Neural cell (in vitro differentiated cells): ENCODE measurements at regions not wholly inside any gene's neighbourhood (a gene's known extent, or its start where the extent isn't known, plus 50 kb on each side); places are given as distances from the start of the nearest gene placed in this dataset.

Source experiments
- H2AFZ ChIP-seq: fragments of 200-600, 300-800 bp; sonication (generic), shearing (Covaris generic); 2 replicates; pipeline ENCODE4 v1.6.0; 2014; ENCODE audit warnings: low read depth, mild to moderate bottlenecking, antibody characterized with exemption, low read length, moderate library complexity
- H3F3A ChIP-seq: fragments of 200-600 bp; shearing (Covaris generic); 2 replicates; pipeline ENCODE4 v1.6.1; 2016; ENCODE audit warnings: mild to moderate bottlenecking, moderate library complexity, mixed read lengths, antibody characterized with exemption, low read length; ENCODE audit not compliant: insufficient read depth, poor library complexity, severe bottlenecking
- H3K27ac ChIP-seq: fragments of 200-600, 300-800 bp; sonication (generic), shearing (Covaris generic); 2 replicates; pipeline ENCODE4 v1.5.1; 2014; ENCODE audit warnings: mild to moderate bottlenecking, low read length, moderate library complexity
- H3K27me3 ChIP-seq: fragments of 300-800, 200-600 bp; sonication (generic), shearing (Covaris generic); 2 replicates; pipeline ENCODE4 v1.6.0; 2014; ENCODE audit warnings: mild to moderate bottlenecking, low read depth, low read length, moderate library complexity; ENCODE audit not compliant: insufficient read depth
- H3K36me3 ChIP-seq: fragments of 300-800, 200-600 bp; sonication (generic), shearing (Covaris generic); 2 replicates; pipeline ENCODE4 v1.5.1; 2014; ENCODE audit warnings: mild to moderate bottlenecking, antibody characterized with exemption, low read length, moderate library complexity; ENCODE audit not compliant: insufficient read depth
- H3K4me2 ChIP-seq: fragments of 300-800, 200-600 bp; sonication (generic), shearing (Covaris generic); 2 replicates; pipeline ENCODE4 v1.6.0; 2014; ENCODE audit warnings: mild to moderate bottlenecking, low read length
- H3K4me3 ChIP-seq: fragments of 300-800, 200-600 bp; sonication (generic), shearing (Covaris generic); 2 replicates; pipeline ENCODE4 v1.5.1; 2014; ENCODE audit warnings: mild to moderate bottlenecking, low read length, moderate library complexity
- H3K79me2 ChIP-seq: fragments of 200-600 bp; shearing (Covaris generic); replicated peaks from 2 replicates; pipeline ENCODE4 v1.6.0; 2014; ENCODE audit warnings: mild to moderate bottlenecking, low read length, moderate library complexity; ENCODE audit not compliant: insufficient read depth
- H3K9ac ChIP-seq: fragments of 300-800, 200-600 bp; sonication (generic), shearing (Covaris generic); 2 replicates; pipeline ENCODE4 v1.6.1; 2016; ENCODE audit warnings: mild to moderate bottlenecking, low read length, mixed read lengths
- H3K9me2 ChIP-seq: fragments of 200-600 bp; shearing (Covaris generic); 2 replicates; pipeline ENCODE4 v1.6.1; 2016; ENCODE audit warnings: mild to moderate bottlenecking, low read length, mixed read lengths; ENCODE audit not compliant: insufficient read depth
- H3K9me3 ChIP-seq: fragments of 200-600, 300-800 bp; sonication (generic), shearing (Covaris generic); 2 replicates; pipeline ENCODE4 v1.6.1; 2016; ENCODE audit warnings: mild to moderate bottlenecking, mixed run types, low read length, moderate library complexity, mixed read lengths
- H4K20me1 ChIP-seq: fragments of 200-600 bp; shearing (Covaris generic); 2 replicates; pipeline ENCODE4 v1.6.1; 2016; ENCODE audit warnings: mild to moderate bottlenecking, mixed run types; ENCODE audit not compliant: insufficient read depth
- EP300 ChIP-seq: fragments of 450-650 bp; conservative IDR thresholded peaks from 2 replicates; pipeline ENCODE4 v1.6.1; 2014; ENCODE audit warnings: antibody characterized with exemption, mild to moderate bottlenecking, moderate library complexity; ENCODE audit not compliant: poor library complexity, severe bottlenecking
- EZH2 ChIP-seq: fragments of 200-600, 300-800 bp; shearing (Covaris generic), sonication (generic); IDR thresholded peaks from 2 replicates; pipeline ENCODE4 v1.6.1; 2014; ENCODE audit warnings: antibody characterized with exemption, low read length, borderline replicate concordance, mild to moderate bottlenecking; ENCODE audit not compliant: insufficient read depth, poor library complexity, severe bottlenecking
- MXI1 ChIP-seq: fragments of 450-650 bp; conservative IDR thresholded peaks from 2 replicates; pipeline ENCODE4 v1.6.1; 2014; ENCODE audit warnings: antibody characterized with exemption, mild to moderate bottlenecking; ENCODE audit not compliant: poor library complexity, severe bottlenecking
- POLR2AphosphoS5 ChIP-seq: IDR thresholded peaks from 2 replicates; pipeline ENCODE4 v1.6.1; 2012
- RAD21 ChIP-seq: fragments of 450-650 bp; conservative IDR thresholded peaks from 2 replicates; pipeline ENCODE4 v1.6.1; 2014; ENCODE audit warnings: antibody characterized with exemption, mild to moderate bottlenecking, moderate library complexity
- SMC3 ChIP-seq: fragments of 450-650 bp; conservative IDR thresholded peaks from 2 replicates; pipeline ENCODE4 v1.6.1; 2014; ENCODE audit warnings: antibody characterized with exemption, mild to moderate bottlenecking, moderate library complexity; ENCODE audit not compliant: poor library complexity
- TAF1 ChIP-seq: IDR thresholded peaks from 2 replicates; pipeline ENCODE4 v1.6.1; 2012; ENCODE audit warnings: low read depth
- TF ChIP-seq, protein P1 (sequence below): IDR thresholded peaks from 2 replicates; pipeline ENCODE4 v1.6.1; 2012; ENCODE audit warnings: borderline replicate concordance
- TF ChIP-seq, protein P2 (sequence below): fragments of 450-650 bp; IDR thresholded peaks from 2 replicates; pipeline ENCODE4 v1.5.1; 2014; ENCODE audit warnings: antibody characterized with exemption, mild to moderate bottlenecking, moderate library complexity; ENCODE audit not compliant: poor library complexity, severe bottlenecking

DNA sequence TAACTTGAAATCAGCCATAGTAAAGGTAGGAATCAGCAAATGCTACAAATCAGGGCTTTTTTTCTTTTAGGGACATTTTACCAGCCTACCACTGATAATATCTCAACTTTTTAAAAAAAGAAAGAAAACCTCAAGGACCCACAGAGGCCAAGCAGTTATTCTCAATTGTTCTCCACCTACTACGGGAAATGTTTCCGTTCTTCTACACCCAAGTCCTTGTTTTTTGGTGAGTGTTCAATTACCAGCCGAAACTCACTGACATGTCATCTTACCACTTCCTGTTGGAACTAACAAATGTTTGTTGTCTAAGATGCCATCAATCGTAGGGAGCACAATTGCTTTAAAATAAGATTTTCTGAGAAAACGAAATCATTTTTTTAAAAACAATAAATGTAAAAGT is 50.2 kb upstream of the CDK1 start:
- Histone ChIP-seq H3K79me2 (no peaks in the 10 kb centered on the region), H2AFZ (no peak overlapping the region), H3F3A (no peaks in the 10 kb centered on the region), H3K27ac (no peak overlapping the region), H3K9ac (no peak overlapping the region), H3K9me2 (no peaks in the 10 kb centered on the region), H3K9me3 (no peaks in the 10 kb centered on the region), H3K27me3 (peaks cover 21% of the 10 kb centered on the region), H4K20me1 (no peaks in the 10 kb centered on the region), H3K4me3 (no peak overlapping the region), H3K36me3 (no peaks in the 10 kb centered on the region), H3K4me2 (no peak overlapping the region)
- no peak for TF ChIP-seq POLR2AphosphoS5
- no peak for TF ChIP-seq RAD21
- TF ChIP-seq, protein P1, sequence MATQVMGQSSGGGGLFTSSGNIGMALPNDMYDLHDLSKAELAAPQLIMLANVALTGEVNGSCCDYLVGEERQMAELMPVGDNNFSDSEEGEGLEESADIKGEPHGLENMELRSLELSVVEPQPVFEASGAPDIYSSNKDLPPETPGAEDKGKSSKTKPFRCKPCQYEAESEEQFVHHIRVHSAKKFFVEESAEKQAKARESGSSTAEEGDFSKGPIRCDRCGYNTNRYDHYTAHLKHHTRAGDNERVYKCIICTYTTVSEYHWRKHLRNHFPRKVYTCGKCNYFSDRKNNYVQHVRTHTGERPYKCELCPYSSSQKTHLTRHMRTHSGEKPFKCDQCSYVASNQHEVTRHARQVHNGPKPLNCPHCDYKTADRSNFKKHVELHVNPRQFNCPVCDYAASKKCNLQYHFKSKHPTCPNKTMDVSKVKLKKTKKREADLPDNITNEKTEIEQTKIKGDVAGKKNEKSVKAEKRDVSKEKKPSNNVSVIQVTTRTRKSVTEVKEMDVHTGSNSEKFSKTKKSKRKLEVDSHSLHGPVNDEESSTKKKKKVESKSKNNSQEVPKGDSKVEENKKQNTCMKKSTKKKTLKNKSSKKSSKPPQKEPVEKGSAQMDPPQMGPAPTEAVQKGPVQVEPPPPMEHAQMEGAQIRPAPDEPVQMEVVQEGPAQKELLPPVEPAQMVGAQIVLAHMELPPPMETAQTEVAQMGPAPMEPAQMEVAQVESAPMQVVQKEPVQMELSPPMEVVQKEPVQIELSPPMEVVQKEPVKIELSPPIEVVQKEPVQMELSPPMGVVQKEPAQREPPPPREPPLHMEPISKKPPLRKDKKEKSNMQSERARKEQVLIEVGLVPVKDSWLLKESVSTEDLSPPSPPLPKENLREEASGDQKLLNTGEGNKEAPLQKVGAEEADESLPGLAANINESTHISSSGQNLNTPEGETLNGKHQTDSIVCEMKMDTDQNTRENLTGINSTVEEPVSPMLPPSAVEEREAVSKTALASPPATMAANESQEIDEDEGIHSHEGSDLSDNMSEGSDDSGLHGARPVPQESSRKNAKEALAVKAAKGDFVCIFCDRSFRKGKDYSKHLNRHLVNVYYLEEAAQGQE: no peak
- TF ChIP-seq EZH2: no peak

DNA sequence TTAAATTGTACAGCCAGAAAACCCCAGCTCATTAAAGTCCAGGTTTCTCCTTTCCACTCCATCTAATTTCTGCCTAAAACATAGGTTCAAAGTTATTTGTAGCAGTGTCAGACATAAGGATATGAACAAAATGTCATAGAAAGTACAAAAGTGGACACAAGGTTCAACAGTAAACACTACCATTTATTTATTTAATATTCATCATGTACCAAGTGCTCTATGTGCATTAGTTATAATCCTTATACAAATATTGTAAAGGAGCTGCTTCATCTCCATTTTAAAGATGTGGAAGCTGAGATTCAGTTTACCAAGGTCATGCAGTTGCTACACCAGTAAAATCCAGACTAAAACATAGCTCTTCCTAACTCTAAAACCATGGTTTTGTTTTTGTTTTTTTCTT is 52.0 kb upstream of the CDK1 start:
- Histone ChIP-seq H3K36me3 (no peaks in the 10 kb centered on the region), H3K4me3 (no peak overlapping the region), H4K20me1 (no peaks in the 10 kb centered on the region), H3K79me2 (no peaks in the 10 kb centered on the region), H3K9ac (no peak overlapping the region), H3K4me2 (no peak overlapping the region), H3K27ac (no peak overlapping the region), H3F3A (no peaks in the 10 kb centered on the region), H3K27me3 (peaks cover 3% of the 10 kb centered on the region), H3K9me2 (no peaks in the 10 kb centered on the region), H2AFZ (no peak overlapping the region), H3K9me3 (no peaks in the 10 kb centered on the region)
- TF ChIP-seq RAD21 (no peak), SMC3 (no peak), EZH2 (no peak), POLR2AphosphoS5 (no peak)
- TF ChIP-seq, protein P2, sequence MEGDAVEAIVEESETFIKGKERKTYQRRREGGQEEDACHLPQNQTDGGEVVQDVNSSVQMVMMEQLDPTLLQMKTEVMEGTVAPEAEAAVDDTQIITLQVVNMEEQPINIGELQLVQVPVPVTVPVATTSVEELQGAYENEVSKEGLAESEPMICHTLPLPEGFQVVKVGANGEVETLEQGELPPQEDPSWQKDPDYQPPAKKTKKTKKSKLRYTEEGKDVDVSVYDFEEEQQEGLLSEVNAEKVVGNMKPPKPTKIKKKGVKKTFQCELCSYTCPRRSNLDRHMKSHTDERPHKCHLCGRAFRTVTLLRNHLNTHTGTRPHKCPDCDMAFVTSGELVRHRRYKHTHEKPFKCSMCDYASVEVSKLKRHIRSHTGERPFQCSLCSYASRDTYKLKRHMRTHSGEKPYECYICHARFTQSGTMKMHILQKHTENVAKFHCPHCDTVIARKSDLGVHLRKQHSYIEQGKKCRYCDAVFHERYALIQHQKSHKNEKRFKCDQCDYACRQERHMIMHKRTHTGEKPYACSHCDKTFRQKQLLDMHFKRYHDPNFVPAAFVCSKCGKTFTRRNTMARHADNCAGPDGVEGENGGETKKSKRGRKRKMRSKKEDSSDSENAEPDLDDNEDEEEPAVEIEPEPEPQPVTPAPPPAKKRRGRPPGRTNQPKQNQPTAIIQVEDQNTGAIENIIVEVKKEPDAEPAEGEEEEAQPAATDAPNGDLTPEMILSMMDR: no peak

DNA sequence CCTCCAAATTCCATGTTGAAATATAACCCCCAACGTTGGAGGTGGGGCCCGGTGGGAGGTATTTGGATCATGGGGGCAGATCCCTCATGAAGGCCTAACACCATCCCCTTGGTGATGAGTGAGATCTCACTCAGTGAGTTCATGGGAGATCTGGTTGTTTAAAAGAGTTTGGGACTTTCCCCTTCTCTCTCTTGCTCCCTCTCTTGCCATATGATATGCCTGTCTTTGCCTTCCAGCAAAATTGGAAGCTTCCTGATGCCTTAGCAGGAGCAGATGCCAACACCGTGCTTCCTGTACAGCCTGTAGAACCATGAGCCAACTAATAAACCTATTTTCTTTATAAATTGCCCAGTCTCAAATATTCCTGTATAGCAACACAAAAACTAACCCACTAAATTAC is 55.7 kb upstream of the CDK1 start:
- Histone ChIP-seq H3K27me3 (no peaks in the 10 kb centered on the region), H3F3A (no peaks in the 10 kb centered on the region), H4K20me1 (no peaks in the 10 kb centered on the region), H3K9me2 (no peaks in the 10 kb centered on the region), H3K36me3 (no peaks in the 10 kb centered on the region), H3K79me2 (no peaks in the 10 kb centered on the region), H3K4me2 (no peak overlapping the region), H3K9me3 (no peaks in the 10 kb centered on the region), H3K9ac (no peak overlapping the region), H2AFZ (no peak overlapping the region), H3K27ac (no peak overlapping the region), H3K4me3 (no peak overlapping the region)
- TF ChIP-seq, protein P2: no peak
- TF ChIP-seq, protein P1: no peak
- TF ChIP-seq TAF1 (no peak), SMC3 (no peak), EP300 (no peak), EZH2 (no peak), MXI1 (no peak), RAD21 (no peak), POLR2AphosphoS5 (no peak)
